HG03135 (cell line): ENCODE measurements at regions not wholly inside any gene's neighbourhood (a gene's known extent, or its start where the extent isn't known, plus 50 kb on each side); places are given as distances from the start of the nearest gene placed in this dataset.
"Not testable (repeated sequence)": the region's sequence is repeated elsewhere in the genome, so short reads cannot be mapped to it uniquely, and the experiment has no call there.

Experiments used
- ATAC-seq: cut with Tn5 transposase; IDR thresholded peaks from one replicate; pipeline ENCODE4 v1.9.1; 2021; ENCODE audit warnings: mild to moderate bottlenecking, moderate library complexity; ENCODE audit not compliant: unreplicated experiment

DNA sequence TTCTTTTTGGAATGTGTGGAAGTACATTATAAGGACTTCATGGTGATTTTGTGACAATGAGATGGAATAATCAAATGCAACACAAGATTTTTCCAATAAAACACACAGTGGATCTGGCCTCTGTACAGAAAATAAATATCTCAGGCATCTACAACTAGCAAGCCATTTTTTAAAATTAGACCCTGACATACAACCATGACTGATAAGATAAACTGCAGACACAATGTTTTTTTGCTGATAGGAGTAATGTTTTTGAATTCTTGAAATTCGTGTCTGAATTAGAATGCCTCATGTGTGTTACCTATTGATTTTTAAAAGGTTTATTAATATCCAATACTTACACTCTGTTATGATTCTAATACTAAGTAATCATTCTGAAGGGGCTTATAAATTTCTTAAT, 328.1 kb downstream of the HGF start:
- ATAC-seq = no peak

DNA sequence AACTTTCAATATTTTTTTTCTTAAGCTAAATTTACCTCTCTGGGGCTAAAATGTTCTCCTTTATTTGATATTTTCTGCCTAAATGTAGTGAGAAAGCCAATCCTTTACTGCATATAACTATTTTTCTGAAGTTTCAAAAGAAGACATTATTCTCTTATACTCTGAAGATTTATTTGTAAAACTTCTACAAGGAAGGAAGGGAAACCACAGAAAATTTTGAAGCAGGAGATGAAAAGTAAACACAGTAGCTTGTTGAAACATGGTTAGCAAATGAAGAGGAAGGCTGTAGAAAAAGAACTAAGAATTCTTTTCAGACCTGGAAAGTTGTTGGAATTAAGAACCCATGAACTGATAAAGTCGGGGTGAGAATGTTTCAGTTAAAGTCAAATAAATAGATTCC, 330.3 kb downstream of the HGF start:
- ATAC-seq = no peak

DNA sequence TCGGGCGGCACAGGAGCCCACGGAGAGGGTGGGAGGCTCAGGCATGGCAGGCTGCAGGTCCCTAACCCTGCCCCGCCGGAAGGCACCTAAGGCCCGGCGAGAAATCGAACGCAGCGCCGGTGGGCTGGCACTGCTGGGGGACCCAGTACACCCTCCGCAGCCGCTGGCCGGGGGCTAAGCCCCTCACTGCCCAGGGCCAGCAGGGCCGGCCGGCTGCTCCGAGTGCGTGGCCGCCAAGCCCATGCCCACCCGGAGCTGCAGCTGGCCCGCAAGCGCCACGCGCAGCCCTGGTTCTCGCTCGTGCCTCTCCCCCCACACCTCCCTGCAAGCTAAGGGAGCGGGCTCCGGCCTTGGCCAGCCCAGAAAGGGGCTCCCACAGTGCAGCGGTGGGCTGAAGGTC, 332.7 kb downstream of the HGF start:
- not testable (repeated sequence) for ATAC-seq

DNA sequence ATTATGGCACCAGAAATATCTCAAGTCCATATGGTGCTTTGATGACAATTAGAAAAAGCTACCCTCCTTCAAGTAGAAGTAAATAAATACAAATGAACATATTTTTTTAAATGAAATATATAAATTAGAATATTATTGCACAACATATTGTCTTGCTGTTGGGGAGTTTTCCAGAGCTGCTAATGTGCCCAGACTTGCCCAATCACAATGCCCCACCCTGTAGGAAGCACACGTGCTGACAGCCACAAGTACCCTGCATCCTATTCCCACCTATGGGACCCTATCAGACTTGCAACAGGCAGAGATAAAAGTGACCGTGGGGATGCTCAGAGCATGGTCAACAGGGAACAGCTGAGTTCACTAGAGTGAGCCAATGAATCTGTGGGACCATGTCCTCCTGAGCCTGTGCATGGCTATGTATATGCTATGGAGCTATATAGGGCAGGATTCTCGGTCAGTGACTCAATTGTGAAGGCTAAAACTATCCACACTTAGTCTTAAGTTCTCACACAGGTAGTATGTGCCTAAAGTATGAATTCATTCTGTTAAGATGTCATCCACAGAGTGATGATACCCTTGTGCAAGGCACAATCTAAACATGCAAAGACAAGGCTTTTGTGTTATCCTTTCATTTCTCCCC, 336.0 kb downstream of the HGF start:
- ATAC-seq = no peak

DNA sequence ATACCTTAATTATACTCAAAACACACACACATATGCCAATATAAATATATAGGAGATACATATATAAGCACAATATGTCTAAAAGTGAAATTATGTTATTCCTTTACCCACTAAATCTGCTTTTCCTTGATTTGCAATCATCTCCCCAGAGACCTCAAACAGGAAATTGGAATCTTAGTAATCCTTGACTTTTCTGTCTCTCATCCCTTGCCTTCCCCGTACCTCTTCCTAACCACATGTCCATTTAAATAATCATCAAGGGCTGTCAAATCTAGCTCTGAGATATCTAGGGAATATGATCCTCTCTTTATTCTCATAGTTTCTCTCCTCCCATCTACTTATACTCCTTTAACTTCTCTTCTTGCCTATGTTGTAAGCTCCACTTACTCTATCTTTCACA, 336.6 kb downstream of the HGF start:
- ATAC-seq = no peak

DNA sequence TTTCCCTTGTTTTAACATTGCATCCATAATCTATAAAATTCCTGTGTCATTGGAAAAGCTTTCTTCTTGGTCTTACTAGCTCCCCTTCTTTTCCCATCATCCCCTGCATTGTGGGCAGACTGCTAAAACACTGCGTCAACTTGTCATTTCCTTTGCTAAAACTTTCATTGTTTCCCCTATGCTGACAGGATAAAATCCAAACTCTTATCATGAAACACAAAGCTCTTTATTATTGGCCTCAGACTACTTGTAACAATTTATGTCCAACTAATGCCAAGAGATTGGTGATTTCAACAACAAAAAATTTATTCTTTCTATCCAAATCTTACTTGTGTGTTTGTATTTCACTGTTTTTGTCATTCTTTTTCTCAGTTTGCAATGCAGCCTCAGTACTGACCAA, 339.1 kb downstream of the HGF start:
- ATAC-seq = no peak

DNA sequence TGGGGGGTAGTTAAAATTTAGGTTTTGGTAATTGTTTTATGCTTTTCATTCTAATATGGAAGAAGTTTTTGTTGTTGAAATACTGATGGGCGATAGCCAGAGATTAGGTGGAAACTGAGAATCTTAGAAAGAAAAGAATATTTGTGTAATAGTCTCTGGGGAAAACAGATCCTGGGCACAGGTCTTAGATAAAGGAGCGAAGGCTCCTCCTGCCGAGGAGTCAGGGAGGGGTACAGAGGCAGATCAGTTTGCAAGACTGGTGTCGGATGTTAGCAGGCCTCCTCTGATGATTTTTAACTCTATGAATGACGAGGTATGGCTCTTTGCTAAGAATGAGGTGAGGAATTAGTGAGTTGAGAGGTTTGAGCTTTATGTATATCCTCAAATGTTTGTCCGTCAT, 339.7 kb downstream of the HGF start:
- no peak for ATAC-seq

DNA sequence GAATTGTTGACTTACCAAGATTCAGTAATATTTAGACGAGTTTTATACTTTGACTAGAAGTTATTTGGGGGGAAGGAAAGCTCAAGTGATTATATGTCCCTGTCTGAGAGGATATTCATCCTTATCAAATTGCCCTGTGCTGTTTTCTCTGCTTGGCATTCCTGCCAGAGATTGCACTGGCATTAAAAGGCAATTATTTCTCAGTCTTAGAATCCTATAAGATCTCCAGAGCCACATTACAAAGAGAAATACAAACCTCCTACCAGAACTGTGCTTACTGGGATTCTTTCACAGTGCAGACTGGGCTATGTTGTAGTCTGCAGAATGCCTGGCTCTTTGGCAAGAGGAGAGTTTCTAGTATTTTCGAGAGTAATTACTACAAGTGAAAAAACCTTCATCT, 342.4 kb downstream of the HGF start:
- no peak for ATAC-seq

DNA sequence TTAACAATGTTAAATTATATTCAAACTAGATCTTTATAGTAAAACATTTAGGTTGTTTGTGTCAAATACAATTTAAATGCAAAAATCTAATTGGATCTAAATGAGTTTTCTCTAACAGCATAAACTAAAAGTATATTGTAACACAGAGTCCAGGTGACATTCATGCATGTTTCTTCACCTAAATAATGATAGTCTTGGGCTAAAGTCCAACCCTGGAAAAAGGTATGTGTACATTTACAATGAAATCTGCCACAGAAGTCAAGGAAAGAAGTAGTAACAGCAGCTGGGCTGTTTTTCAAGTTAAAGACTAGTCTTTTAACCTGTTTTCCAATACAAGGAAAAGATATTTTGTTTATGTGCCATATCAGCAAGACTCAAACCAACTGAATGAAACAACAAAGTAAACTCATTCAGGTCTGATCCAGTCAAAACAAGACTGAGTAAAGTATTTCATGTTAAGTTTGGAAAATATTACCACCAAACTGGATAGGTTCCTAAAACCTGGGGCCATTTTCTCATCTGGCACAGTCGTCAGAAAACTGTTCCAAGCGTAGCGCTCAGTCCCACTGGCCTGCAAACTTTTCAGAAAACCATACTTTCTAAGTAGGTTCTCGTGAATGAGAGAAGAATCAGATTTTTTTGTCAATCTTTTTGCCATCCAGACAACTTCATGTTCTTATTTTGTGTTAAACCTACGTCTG, 349.2 kb downstream of the HGF start:
- no peak for ATAC-seq

DNA sequence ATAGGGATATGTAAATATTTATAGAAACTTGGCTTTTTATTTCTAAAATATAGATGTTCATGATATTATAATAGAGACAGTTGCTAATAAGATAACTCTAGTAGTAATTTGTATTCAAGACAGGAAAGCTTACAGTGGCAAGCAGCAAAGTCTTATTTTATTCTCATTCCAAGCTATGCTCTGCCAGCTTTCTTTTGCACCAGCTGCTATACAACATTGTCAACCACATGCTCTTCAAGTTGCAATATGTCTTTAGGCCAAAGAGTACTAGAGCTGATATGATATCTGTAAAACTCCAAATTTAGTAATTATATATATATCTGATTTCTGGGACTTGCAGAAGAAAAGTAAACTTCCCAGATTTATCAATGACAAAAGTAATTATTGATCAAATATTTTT, 350.1 kb downstream of the HGF start:
- ATAC-seq = no peak

DNA sequence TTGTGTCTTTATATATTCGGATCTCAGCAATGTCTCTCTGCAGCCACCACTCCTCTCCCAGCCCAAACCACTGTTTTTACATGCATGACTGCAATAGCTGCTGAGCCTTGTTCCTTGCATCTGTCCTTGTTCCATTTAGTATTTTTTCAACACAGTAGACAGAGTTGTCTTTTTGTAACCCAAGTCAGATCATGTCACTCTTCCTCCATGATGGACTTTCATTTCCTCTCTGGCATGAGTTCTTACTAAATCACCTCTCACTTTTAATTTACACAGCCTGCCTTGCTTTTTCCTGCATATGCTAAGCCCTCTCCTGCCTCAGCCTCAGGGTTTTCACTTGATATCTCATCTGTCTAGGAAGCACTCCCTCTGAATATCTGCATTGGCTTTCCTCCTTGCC, 353.2 kb downstream of the HGF start:
- ATAC-seq = no peak

DNA sequence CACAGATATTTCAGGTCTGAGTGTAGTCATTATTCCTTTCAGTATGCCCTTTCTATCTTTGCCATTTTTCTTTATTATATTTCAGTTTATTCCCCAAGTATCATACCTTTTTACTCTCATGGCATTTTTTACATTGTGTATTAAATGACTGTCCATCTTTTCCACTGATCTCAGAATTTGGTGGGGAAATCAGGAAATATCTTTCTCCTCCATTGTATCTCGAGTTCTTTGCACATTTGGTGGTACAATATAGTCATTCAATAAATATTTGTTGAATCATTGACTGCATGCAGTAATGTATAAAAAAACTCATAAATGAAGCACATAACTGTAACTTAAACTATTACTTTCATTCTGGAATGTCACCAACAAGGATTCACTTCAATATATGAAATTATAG, 354.7 kb downstream of the HGF start:
- ATAC-seq = no peak

DNA sequence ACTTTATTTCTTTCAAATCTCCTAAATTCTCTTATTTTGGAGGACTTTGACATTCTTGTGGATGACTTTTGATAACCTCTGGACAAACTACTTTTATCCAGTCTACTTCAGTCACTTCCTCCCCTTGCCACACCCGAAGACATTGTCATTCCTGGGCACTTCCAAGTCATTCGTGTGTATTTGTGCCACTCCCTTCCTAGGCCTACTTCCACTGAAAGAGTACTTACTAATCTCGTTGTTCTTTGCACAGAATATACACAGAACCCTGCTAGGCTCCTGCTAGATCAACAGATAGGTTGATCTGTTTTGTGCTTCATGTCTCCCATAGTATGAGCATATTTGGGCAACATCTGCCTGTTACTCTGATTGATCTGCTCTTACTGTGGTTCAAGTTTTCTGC, 355.4 kb downstream of the HGF start:
- no peak for ATAC-seq

DNA sequence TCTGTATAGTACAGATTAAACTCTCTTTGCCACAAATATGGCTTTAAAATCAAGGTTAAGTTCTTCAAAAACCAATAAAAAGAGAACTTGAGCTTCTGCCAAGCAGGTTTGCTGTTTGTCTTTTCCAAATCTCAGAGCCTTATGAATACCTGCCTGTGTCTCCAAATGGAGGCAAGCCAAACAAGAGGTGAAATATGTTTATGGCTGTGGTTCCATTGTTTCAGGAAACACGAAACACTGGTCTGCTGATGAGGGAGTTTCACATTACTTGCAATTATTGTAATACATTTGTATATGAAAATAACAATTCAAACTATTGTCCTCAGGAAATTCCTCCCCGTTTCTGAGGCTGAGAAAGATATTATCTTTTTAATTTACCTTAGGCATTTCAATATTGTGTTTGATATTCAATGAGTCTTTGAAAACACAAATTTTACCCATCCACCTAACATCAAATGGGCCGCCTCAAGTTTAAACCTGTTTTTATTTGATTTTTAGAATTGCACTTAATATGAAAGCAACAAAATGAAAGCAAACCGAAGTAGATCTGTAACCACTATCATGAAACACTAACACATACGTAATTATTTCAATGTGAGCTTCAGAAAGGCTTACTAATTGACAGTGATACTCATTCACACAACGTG, 359.3 kb downstream of the HGF start:
- no peak for ATAC-seq

DNA sequence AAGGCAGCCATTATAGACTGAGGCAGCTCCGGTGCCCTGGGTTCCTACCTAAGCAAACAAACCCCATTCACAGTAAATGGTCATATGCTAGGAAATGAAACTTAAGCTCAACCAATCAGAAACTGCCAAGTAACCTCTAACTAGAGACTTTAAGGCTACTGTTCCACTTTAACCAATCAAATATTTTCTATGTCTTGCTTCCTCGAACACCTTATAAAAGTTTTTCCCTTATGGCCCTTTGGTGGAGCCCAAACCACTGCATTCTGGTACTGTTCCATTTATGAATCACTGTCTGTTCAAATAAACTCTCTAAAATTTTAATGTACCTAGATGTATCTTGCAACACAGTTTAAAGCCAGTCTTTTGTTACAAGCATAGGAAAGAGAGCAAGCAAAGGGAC, 361.1 kb downstream of the HGF start:
- ATAC-seq = no peak

DNA sequence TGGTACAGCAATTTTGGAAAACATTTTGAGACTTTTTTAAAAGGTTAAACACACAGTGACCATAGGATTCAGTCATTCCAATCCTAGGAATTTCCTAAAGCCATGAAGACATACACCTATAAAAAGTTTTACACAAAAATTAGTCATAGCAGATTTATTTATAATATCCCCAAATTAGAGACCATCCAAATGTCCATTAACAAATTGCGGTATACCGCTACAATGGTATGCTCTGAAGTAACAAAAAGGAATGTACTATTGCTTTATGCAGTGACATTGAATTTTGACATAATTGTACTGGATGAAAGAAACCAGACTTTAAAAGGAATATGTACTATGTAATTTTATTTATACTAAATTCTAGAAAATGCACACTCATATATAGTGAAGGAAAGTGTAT, 362.8 kb downstream of the HGF start:
- no peak for ATAC-seq

DNA sequence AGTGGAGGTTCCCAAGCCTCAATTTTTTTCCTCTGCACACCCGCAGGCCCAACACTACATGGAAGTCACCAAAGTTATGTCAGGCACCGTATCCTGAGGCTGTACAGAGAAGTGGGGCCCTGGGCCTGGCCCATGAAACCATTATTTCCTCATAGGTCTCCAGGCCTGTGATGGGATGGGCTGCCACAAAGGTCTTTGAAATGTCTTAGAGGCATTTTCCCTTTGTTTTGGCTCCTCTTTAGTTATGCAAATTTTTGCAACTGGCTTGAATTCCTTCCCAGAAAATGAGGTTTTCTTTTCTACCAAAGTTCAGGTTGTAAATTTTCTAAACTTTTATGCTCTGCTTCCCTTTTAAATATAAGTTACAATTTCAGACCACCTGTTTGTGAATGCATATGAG, 365.2 kb downstream of the HGF start:
- ATAC-seq = no peak

DNA sequence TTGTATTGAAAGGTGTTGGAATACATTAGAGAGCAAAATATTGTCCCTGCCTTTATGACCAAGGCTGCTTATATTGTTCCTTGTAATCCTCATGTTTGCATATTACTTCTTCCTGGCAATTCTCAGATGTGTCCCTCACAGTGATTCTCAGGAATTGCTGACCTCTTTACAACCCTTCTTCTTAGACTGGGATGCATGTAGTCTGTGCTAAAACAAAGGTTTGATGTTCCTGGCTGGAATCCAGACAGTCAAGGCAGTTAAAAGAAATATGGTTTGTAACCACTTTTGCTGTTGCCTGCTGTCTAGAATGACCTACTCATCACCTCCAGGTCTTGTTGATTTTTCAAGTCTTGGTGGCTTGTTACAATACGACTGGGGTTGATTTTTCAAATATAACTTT, 367.6 kb downstream of the HGF start:
- ATAC-seq = no peak

DNA sequence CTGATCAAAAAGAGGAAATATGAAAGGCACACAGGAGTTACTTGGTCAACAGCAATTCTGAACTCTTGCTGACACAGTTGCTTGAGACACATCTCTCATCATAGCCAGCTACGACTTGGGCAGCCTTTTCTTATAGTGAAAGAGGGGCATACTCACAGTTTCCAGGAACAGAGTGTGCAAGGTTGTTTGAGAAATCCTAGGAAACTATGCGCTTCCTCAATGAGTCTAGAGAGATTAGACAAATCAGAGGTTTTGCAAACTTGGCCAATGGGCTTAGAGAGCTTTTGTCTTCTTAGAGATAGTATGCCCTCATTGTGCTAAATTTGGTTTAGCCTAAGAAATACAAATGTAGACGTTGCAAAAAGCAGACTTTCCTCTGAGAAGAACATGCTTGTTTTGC, 370.4 kb downstream of the HGF start:
- no peak for ATAC-seq

DNA sequence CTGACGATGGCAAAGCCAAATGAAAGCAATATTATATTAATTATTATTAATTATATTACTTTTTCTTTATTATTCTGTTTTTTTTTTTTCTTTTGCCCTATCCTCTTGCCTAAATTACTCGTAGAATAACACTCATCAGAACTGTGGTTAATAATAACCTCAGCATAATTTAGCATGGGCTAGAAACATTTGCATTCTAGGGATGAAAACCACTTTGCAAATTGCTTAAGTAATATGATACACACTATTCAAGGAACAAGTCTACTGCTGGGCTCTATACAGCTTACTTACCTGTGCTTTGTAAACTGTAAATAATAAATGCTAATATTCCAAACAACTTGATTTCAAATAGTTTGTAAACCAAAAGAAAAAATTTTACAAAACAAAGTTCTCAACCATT, 375.8 kb downstream of the HGF start:
- ATAC-seq = no peak

DNA sequence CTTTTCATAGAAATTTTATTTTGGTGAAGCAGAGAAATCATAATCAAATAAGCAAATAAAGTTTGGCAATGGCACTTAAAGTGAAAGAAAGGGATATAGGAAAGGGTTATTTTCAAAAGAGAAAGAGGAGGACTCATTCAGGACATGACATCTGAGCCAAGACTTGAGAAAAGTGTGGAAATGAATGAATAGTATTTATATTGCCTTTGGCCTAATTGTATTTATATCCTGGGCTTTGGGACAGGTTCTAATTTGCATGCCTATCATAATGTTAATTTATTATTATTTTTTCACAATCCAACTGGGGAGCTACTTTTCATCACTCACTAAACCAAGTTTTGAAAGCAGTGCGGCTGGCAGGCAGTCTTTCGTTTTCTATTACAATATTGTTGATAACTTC, 376.8 kb downstream of the HGF start:
- ATAC-seq = no peak

DNA sequence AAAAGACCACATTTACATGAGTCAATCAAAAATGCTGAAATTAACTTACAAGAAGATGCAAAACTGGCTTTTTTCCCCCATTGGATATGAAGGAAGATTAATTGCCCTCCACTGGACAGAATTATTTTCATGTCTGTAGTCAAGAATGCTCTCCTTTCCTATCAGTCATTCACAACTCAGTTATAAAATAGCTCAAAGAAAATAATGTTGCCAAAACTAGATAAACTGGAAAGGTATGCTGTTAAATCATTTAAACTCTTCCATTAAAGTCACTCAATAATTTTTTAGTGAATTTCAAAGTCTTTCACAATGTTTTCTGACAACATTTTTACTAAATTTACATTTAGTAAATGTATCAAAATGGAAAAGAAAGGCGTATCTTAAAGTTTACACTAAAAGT, 384.5 kb downstream of the HGF start:
- no peak for ATAC-seq

DNA sequence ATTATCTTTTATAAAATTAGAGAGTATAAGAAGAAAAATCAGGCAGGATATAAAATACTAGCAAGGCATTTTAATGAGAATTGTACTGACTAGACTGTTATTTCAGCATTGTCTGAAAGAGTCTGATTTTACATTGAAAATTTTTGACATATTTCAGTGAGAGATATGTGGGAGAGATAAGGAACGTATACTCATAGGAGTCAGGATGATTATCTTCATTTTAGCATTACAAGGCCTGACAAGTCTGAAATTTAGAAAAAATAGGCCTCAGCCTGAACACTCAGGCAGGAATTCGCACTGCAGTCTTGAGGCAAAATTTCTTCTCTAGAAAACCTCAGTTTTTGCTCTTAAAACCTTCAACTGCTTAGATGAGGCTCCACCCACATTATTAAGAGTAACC, 386.0 kb downstream of the HGF start:
- ATAC-seq = no peak
